GM18907 (cell line): ENCODE measurements at regions not wholly inside any gene's neighbourhood (a gene's known extent, or its start where the extent isn't known, plus 50 kb on each side); places are given as distances from the start of the nearest gene placed in this dataset.
A peak's percentile ranks its signal among the peaks of the same experiment; 100 is the strongest.

ENCODE experiments used
- ATAC-seq: cut with Tn5 transposase; IDR thresholded peaks from one replicate; pipeline ENCODE4 v1.9.1; 2021; ENCODE audit warnings: mild to moderate bottlenecking, moderate library complexity; ENCODE audit not compliant: unreplicated experiment

GRCh38 chr13:24043590-24044350 lies 116.8 kb upstream of the SPATA13 start:
- no peak for ATAC-seq

GRCh38 chr13:24045597-24045996 lies 114.9 kb upstream of the SPATA13 start:
- ATAC-seq = no peak

- ATAC-seq = no peak
These were observed 110.2 kb upstream of the SPATA13 start for GRCh38 chr13:24050292-24050711.

GRCh38 chr13:24050796-24051715 lies 109.5 kb upstream of the SPATA13 start:
- ATAC-seq = no peak

- ATAC-seq = no peak
These were observed 107.7 kb upstream of the SPATA13 start for GRCh38 chr13:24052547-24053518.

- ATAC-seq = peak; percentile 97
These were observed 106.8 kb upstream of the SPATA13 start for GRCh38 chr13:24053519-24054251.

GRCh38 chr13:24056616-24057137 lies 103.8 kb upstream of the SPATA13 start:
- no peak for ATAC-seq

- no peak for ATAC-seq
These were observed 99.5 kb upstream of the SPATA13 start for GRCh38 chr13:24060993-24061392.

- ATAC-seq = no peak
These were observed 97.1 kb upstream of the SPATA13 start for GRCh38 chr13:24063281-24063877.

GRCh38 chr13:24064371-24064770 lies 96.1 kb upstream of the SPATA13 start:
- no peak for ATAC-seq

- no peak for ATAC-seq
These were observed 95.3 kb upstream of the SPATA13 start for GRCh38 chr13:24065176-24065575.

- no peak for ATAC-seq
These were observed 93.9 kb upstream of the SPATA13 start for GRCh38 chr13:24066405-24067295.

- ATAC-seq = no peak
These were observed 92.0 kb upstream of the SPATA13 start for GRCh38 chr13:24068472-24068871.

GRCh38 chr13:24071016-24071415 lies 89.5 kb upstream of the SPATA13 start:
- no peak for ATAC-seq

GRCh38 chr13:24071423-24072075 lies 89.0 kb upstream of the SPATA13 start:
- no peak for ATAC-seq

GRCh38 chr13:24073657-24074056 lies 86.9 kb upstream of the SPATA13 start:
- ATAC-seq = no peak

- no peak for ATAC-seq
These were observed 85.8 kb upstream of the SPATA13 start for GRCh38 chr13:24074678-24075077.
